NCI-H1436 treated with DMSO at 0.1 percent for 48 hours (cell line): ENCODE measurements at regions not wholly inside any gene's neighbourhood (a gene's known extent, or its start where the extent isn't known, plus 50 kb on each side); places are given as distances from the start of the nearest gene placed in this dataset.

Source experiments
- DNase-seq: peaks from one replicate; lab custom pipeline; 2025; lab: John Stamatoyannopoulos, UW

- no peak for DNase-seq
These were observed 183.3 kb upstream of the ZBTB20 start for GRCh38 chr3:115330430-115330829.

- DNase-seq = no peak
These were observed 185.9 kb upstream of the ZBTB20 start for GRCh38 chr3:115332998-115333397.

GRCh38 chr3:115336836-115337235 is 189.7 kb upstream of the ZBTB20 start:
- DNase-seq = no peak

DNA sequence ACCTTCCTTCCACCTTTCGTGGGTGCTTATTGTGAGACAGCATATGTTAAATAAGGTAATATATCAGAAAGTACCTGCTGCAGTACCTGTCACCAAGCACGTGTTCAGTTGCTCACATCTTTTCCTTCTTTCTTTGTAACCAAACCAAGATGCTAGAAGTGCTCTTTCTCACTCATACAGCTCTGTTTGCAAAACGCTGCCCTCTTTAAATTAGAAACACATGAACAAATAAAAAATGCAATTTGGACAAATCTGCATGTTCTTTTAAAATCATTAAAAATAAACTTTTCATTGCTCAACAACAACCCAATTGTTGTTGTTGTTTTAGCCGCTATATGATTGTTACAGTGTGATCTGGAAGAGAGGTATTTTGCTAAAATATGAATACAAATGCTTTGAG is 193.5 kb upstream of the ZBTB20 start:
- no peak for DNase-seq

- DNase-seq = no peak
These were observed 194.1 kb upstream of the ZBTB20 start for GRCh38 chr3:115341208-115341607.

- DNase-seq = no peak
These were observed 200.6 kb upstream of the ZBTB20 start for GRCh38 chr3:115347737-115348136.

DNA sequence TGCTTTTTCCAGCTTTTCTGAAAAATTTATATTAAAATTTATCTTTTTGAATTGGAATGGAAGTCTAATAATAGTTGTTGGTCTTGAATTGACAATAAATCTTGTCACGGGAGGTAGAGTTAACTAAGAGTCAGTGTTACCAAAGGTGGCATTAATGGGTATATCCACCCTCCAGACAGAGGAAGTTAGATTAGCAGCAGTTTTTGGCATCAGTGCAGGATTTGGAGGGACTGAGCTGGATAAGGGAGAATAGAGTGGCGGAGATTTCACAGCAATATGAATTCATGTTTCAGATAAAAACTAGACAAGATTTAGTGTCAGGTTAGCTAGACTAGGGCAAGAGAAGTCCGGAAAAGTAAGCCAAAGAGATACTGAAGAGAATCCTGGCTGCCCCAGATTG is 201.3 kb upstream of the ZBTB20 start:
- DNase-seq = no peak

- DNase-seq = no peak
These were observed 202.1 kb upstream of the ZBTB20 start for GRCh38 chr3:115348951-115349745.

GRCh38 chr3:115350606-115351005 is 203.5 kb upstream of the ZBTB20 start:
- no peak for DNase-seq

GRCh38 chr3:115351193-115351592 is 204.1 kb upstream of the ZBTB20 start:
- DNase-seq = no peak

DNA sequence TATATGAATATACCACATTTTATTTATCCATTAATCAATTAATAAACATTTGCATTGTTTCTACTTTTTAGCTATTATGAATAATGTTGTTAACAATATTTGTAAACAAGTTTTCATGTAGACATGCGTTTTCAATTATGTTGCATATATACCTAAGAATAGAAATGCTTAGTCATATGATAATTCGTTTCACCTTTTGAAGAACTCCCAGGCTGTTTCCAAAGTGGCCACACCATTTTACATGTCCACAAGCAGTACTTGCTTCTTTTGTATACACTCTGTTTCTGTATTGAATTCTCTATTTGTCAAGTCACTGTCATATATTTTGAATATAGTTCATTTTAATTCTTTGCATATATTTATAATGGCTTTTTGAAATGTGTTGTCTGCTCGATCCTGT is 206.9 kb upstream of the ZBTB20 start:
- no peak for DNase-seq

DNA sequence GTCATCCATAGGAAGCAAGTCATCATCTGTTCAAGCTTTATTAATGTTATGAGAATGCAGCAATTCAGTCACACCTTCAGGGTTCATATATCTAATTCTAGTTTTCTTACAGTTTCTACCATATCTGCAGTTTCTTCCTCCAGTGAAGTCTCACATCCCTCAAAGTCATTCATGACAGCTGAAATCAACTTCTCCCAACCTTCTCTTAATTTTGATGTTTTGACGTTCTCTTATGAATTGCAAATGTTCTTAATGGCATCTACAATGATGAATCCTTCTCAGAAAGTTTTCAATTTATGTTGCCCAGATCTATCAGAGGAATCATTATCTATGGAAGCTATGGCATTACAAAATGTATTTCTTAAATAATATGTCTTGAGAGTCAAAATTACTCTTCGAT is 210.4 kb upstream of the ZBTB20 start:
- DNase-seq = no peak

- DNase-seq = no peak
These were observed 212.4 kb upstream of the ZBTB20 start for GRCh38 chr3:115359536-115359935.

GRCh38 chr3:115361806-115362205 is 214.7 kb upstream of the ZBTB20 start:
- DNase-seq = no peak

DNA sequence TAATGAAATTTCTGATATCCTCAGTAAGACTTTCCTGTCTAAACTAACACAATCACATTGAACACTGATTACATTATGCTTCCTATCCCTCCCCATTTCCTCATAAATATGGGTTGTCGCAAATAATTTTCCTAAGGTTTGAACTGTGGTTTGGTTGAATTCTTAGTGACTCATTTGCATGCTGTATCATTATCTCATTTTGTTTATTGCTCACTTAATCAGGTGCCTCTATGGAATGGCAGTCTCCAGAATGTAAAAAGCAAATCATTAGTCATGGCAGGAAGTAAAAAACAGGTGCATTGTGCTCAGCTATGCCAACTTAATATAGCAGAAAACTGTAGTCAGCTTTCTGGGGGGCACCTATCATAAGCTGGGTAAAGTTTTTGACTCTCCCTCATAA is 216.0 kb upstream of the ZBTB20 start:
- no peak for DNase-seq

DNA sequence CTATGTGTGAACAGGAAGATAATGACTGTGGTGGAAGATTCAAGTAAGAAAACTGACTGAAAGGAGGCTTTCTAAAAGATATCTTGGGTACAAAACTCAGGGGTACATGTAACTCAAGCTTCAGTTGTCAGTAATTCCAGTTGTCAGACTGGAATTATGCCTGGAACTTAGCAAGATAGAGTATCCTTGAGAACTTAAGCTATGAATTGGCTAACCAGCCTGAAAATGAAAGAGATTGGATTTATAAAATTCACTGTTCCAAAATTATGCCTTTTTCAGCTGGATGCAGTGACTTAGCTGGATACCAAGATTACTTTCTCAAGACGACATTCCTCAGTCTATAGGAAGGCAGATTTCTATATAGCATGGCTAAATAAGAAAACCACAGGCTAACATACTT is 221.9 kb upstream of the ZBTB20 start:
- DNase-seq = no peak

DNA sequence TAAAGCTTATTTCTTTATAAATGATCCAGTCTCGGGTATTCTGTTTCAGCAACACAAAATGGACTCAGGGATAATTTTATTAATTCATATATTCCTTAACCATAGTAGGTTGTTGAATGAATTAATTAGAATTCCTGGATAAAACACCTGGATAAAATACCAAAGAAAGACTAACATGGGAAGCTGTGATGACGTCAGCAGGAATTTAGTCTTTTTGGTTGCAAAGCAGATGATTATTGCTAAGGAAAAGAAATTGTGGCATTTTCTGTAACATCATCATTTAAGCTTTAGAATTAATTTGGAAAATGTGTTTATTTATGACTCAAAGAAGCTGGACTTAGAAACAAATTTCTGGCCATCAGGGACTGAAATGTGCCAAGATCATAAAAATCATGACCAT is 228.3 kb upstream of the ZBTB20 start:
- DNase-seq = no peak

- DNase-seq = no peak
These were observed 233.9 kb upstream of the ZBTB20 start for GRCh38 chr3:115380883-115381572.

- DNase-seq = no peak
These were observed 234.5 kb upstream of the ZBTB20 start for GRCh38 chr3:115381573-115381912.

DNA sequence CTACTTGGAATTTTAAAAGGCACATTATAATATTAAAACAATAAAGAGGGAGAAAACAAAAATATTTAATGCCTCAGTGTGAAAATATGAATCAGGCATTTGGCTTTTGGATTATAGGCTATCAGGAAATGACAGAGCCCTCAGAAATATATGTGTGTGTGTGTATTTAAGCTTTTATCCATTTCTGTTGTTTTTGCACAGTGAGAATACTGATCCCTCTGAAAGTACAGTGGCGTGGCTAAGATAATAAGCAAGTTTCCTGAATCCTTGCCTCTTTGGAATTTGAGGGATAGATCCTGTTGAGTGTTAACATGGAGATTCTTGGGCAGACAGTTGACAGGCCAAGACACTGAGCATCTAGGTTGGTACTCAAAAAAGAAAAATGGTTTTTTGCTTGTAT is 234.8 kb upstream of the ZBTB20 start:
- no peak for DNase-seq

DNA sequence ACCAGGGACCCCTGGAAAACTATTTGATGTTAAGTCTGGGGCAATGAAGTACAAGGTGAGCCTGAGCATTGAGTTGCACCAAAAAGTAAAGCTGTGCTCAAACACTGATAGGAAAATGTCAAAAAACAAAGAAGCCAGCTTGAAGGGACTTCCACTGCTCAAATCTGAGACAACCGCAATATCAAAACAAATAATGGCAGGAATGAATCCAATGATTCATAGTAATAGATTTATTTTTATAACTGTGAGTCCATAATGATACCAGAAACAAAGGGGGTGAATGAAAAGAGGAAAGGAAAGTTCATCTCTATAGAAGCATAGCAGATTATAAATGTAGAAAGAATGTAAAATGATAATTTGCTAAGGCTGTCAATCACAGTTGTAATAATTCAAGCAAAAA is 237.3 kb upstream of the ZBTB20 start:
- DNase-seq = no peak

DNA sequence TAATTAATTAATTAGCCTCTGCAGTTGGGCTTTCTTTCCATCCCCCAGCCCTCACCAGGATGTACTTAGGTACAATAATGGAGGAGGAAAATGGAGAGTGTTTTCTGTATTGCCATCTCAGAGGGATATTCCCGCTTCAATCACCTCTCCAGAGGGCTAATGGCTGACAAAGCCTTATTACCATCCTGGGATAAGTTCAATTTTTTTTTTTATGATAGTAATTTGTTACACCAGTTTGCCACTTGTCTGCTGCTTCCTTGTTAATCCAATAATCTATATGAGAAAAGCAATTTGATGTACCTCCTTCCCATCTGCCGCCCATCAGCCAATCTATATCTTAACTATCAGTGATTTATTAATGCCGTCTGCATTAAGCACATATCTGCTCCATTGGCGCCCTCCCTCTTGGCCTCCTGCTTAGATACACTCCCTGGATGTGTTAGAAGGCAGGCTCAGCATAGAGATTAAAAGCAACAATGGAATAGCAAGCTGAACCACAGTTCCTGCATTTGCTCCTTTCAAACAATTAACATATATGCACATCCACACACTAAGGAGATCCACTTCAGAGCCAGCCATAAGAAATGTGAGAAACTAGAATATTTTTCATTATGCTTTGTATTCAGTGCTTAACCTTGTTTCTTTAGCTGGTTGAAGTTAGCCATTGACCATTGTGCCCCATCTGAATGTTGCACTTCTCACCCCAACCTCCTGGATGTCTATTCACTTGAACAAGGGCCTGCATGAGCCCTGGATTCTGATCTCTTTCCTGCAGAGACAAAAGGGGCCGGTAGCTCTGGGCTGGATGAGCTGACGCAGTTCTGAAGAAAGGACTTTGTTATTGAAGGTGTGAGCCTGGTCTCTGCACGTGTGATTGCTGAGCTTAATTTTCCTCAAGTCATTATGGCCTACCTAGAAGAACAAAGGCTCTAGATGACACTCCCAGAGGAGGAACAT is 237.3 kb upstream of the GAP43 start:
- no peak for DNase-seq

DNA sequence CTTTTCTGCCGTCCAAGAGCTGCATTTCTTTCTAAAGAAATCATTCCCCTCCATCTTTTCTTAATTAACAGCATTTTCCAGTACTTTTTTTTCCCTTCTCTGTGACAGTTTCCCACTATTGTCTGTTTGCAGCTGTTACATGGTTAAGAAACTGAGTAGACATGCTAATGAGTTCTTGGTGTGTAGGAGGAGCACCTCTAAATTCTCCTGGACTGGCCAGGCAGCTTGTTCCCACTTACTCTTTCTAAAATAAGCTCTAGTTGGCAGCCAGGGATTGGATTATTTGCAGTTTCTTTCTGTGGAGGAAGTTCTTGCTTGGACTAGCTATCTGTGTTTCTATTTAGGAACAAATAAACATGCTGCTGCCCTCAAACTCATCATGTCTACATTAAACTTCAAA is 235.1 kb upstream of the GAP43 start:
- DNase-seq = no peak
